ENCODE measurements at regions not wholly inside any gene's neighbourhood (a gene's known extent, or its start where the extent isn't known, plus 50 kb on each side); places are given as distances from the start of the nearest gene placed in this dataset.

- Histone ChIP-seq H3K14ac (replicated peaks; ENCODE audit: low read depth, low read length) (no peak overlapping the region), H2AFZ (replicated peaks; ENCODE audit: low read length, poor library complexity) (no peak overlapping the region), H3K79me1 (ENCODE audit: low read depth in 1 of 2, low read length in 2 of 2) (no peaks in the 10 kb centered on the region), H3K9ac (ENCODE audit: low read depth, low read length) (no peak overlapping the region), H2BK15ac (ENCODE audit: low read depth, low read length) (no peak overlapping the region), H2BK5ac (ENCODE audit: low read depth, low read length, poor library complexity, severe bottlenecking) (no peak overlapping the region), H3K4me1 (ENCODE audit: control insufficient read depth, insufficient read depth, low read length) (no peaks in the 10 kb centered on the region), H3K4ac (ENCODE audit: low read depth, low read length) (no peak overlapping the region), H3K9me3 (ENCODE audit: control insufficient read depth, insufficient read depth, low read length) (peaks cover 20% of the 10 kb centered on the region), H3K27ac (ENCODE audit: insufficient read depth, low read length) (no peak overlapping the region), H3K56ac (ENCODE audit: extremely low read depth, insufficient read depth, low read length) (no peak overlapping the region), H3K23ac (ENCODE audit: low read depth, low read length) (no peak overlapping the region), H3K36me3 (ENCODE audit: control insufficient read depth, insufficient read depth, low read length) (no peaks in the 10 kb centered on the region), H2BK20ac (ENCODE audit: low read depth, low read length) (no peak overlapping the region), H4K20me1 (ENCODE audit: insufficient read depth, low read length) (no peaks in the 10 kb centered on the region), H3K27me3 (ENCODE audit: control insufficient read depth, insufficient read depth, low read length) (no peaks in the 10 kb centered on the region), H3K18ac (ENCODE audit: low read depth, low read length) (no peak overlapping the region), H2AK5ac (ENCODE audit: low read depth, low read length) (no peak overlapping the region), H4K5ac (ENCODE audit: low read depth, low read length) (no peak overlapping the region), H2BK120ac (ENCODE audit: low read depth, low read length) (no peak overlapping the region), H3K9me1 (ENCODE audit: insufficient read depth, low read length) (no peaks in the 10 kb centered on the region), H4K8ac (ENCODE audit: low read depth in 2 of 2, low read length in 2 of 2) (no peak overlapping the region), H3K4me2 (ENCODE audit: low read depth, low read length) (no peak overlapping the region), H3K4me3 (ENCODE audit: insufficient read depth, low read depth, low read length) (no peak overlapping the region), H2AK9ac (replicated peaks; ENCODE audit: low read depth, low read length, poor library complexity) (no peak overlapping the region), H4K91ac (ENCODE audit: insufficient read depth, low read depth, low read length) (no peak overlapping the region)
- ATAC-seq (ENCODE audit: low read depth) (no peak), DNase-seq (no peak)
- CTCF ChIA-PET: no interaction called here
- no peak for TF ChIP-seq RFX5 (IDR thresholded peaks at IDR 0.05; ENCODE audit: low read depth, low read length)
- no peak for TF ChIP-seq ELK1 (IDR thresholded peaks at IDR 0.05; ENCODE audit: borderline replicate concordance, low read depth, low read length)
- no peak for TF ChIP-seq MXI1 (IDR thresholded peaks at IDR 0.05; ENCODE audit: borderline replicate concordance, low read depth, low read length)
- no peak for TF ChIP-seq FOS (IDR thresholded peaks at IDR 0.05; ENCODE audit: low read depth, low read length)
- TF ChIP-seq CTCF (conservative IDR thresholded peaks at IDR 0.05; ENCODE audit: low read depth, low read length): no peak
- TF ChIP-seq RAD21 (IDR thresholded peaks at IDR 0.05; ENCODE audit: low read length): no peak
- no peak for TF ChIP-seq CHD1 (IDR thresholded peaks at IDR 0.05; ENCODE audit: low read depth, low read length)
- TF ChIP-seq RCOR1 (IDR thresholded peaks at IDR 0.05; ENCODE audit: insufficient replicate concordance, low read length): no peak
- TF ChIP-seq USF2 (IDR thresholded peaks at IDR 0.05; ENCODE audit: low read depth, low read length): no peak
- TF ChIP-seq MAZ (IDR thresholded peaks at IDR 0.05; ENCODE audit: borderline replicate concordance, low read depth, low read length): no peak
- no peak for TF ChIP-seq NFE2L2 (IDR thresholded peaks at IDR 0.05; ENCODE audit: low read depth, low read length)
- TF ChIP-seq CEBPB (IDR thresholded peaks at IDR 0.05; ENCODE audit: low read depth, low read length): no peak
- TF ChIP-seq MAFK (IDR thresholded peaks at IDR 0.05; ENCODE audit: low read depth, low read length): no peak
- TF ChIP-seq SMC3 (IDR thresholded peaks at IDR 0.05; ENCODE audit: low read depth, low read length): no peak
- no peak for TF ChIP-seq BHLHE40 (IDR thresholded peaks at IDR 0.05; ENCODE audit: low read depth, low read length)
- TF ChIP-seq POLR2A (IDR thresholded peaks at IDR 0.05; ENCODE audit: low read depth, low read length): no peak
- POLR2A ChIA-PET (ENCODE audit: unreplicated experiment): no interaction called here
- dilution Hi-C loops (cut with HindIII; ENCODE audit: low sequenced_read_pairs, unreplicated experiment): no loop called here
- intact Hi-C loops (cut with micrococcal nuclease): no loop called here
- BruUV-seq (replicated peaks): no TSS peak
- WGBS, 2 experiments (ENCODE audit: extremely low coverage in 2 of 2, insufficient read length in 1 of 2): 75% methylated on average over 1 of the region's 8 CpGs; no CpG with 5 or more reads in 1 of the 2 experiments
- in situ Hi-C loops (cut with MboI; ENCODE audit: low sequenced_read_pairs): no loop called here
Observed at GRCh38 chr2:185473838-185474237, 264.8 kb upstream of the FSIP2 start.

All from IMR-90 (cell line).